ENCODE measurements at regions not wholly inside any gene's neighbourhood (a gene's known extent, or its start where the extent isn't known, plus 50 kb on each side); places are given as distances from the start of the nearest gene placed in this dataset.

DNA sequence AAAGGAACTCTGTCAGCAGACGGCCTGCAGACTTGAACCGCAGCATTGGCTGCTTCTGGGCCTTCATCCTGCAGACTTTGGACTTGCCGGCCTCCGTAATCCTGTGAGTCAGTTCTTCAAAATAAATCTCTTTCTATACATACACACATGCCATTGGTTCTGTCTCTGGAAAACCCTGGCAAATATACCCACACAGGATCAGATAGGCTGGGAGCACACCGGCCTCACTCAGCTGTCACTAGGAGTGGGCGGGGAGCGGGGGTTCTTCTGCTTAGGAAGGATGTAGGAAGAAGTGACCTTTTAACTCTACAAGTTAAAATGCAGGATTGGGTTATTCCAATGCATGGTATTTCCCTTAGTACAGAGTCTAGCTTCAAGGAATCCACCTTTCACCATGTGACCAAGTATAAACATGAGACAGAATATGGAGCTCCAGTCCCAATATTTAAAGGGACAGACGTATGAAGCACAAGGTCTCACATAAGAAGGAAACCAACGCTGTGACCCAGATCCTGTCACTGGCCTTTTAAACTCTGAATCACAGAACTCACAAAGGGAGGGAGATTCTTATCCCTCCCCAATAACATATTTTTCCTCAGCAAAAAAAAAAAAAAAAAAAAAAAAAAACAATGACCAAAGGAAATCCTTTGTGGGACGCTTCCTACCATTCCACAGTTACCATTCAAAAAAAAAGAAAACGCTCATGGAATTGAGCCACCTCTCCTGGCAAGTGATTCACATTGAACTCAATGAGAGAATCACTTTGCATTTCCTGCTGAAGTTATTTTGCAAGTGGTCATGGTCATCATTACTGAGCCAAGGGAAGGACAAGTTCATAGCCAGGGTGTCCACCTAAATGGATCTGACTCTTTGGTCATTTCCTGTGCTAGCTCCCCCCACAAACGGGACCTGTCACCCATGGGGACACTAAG, 352.9 kb downstream of the FOXO1 start:
- TF ChIP-seq POLR2A (IDR thresholded peaks at IDR 0.05): no peak
- TF ChIP-seq, protein P1, sequence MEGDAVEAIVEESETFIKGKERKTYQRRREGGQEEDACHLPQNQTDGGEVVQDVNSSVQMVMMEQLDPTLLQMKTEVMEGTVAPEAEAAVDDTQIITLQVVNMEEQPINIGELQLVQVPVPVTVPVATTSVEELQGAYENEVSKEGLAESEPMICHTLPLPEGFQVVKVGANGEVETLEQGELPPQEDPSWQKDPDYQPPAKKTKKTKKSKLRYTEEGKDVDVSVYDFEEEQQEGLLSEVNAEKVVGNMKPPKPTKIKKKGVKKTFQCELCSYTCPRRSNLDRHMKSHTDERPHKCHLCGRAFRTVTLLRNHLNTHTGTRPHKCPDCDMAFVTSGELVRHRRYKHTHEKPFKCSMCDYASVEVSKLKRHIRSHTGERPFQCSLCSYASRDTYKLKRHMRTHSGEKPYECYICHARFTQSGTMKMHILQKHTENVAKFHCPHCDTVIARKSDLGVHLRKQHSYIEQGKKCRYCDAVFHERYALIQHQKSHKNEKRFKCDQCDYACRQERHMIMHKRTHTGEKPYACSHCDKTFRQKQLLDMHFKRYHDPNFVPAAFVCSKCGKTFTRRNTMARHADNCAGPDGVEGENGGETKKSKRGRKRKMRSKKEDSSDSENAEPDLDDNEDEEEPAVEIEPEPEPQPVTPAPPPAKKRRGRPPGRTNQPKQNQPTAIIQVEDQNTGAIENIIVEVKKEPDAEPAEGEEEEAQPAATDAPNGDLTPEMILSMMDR (IDR thresholded peaks at IDR 0.05): no peak
- no peaks in the 10 kb centered on the region for H3K36me3 ChIP-seq (ENCODE audit: low read depth, missing control alignments)
- H3K9me3 ChIP-seq: no peaks in the 10 kb centered on the region
- no peak overlapping the region for H3K4me3 ChIP-seq
- 74% methylated on average over 12 of the region's 12 CpGs for WGBS, 2 donors
- H3K27ac ChIP-seq: no peak overlapping the region
- peaks cover 5% of the 10 kb centered on the region for H3K4me1 ChIP-seq
- intact Hi-C loops (cut with DNase I; ENCODE audit: low total_unique reads): no loop called here
- no peaks in the 10 kb centered on the region for H3K27me3 ChIP-seq
- no peak for DNase-seq

GRCh38 chr13:40315416-40316064, 350.9 kb downstream of the FOXO1 start:
- Histone ChIP-seq H3K36me3 (ENCODE audit: low read depth, missing control alignments) (no peaks in the 10 kb centered on the region), H3K27me3 (no peaks in the 10 kb centered on the region), H3K9me3 (no peaks in the 10 kb centered on the region), H3K27ac (no peak overlapping the region), H3K4me1 (peaks cover 5% of the 10 kb centered on the region), H3K4me3 (no peak overlapping the region)
- intact Hi-C loops (cut with DNase I; ENCODE audit: low total_unique reads): no loop called here
- no peak for TF ChIP-seq POLR2A (IDR thresholded peaks at IDR 0.05)
- TF ChIP-seq, protein P1 (IDR thresholded peaks at IDR 0.05): no peak
- no peak for DNase-seq
- WGBS, 2 donors: 36 to 43% methylated on average over 10 of the region's 10 CpGs

- TF ChIP-seq, protein P1 (IDR thresholded peaks at IDR 0.05): no peak
- TF ChIP-seq POLR2A (IDR thresholded peaks at IDR 0.05): no peak
- intact Hi-C loops (cut with DNase I; ENCODE audit: low total_unique reads): no loop called here
- Histone ChIP-seq H3K27ac (no peak overlapping the region), H3K36me3 (ENCODE audit: low read depth, missing control alignments) (no peaks in the 10 kb centered on the region), H3K4me3 (no peak overlapping the region), H3K9me3 (no peaks in the 10 kb centered on the region), H3K4me1 (peaks cover 5% of the 10 kb centered on the region), H3K27me3 (no peaks in the 10 kb centered on the region)
- 51 to 55% methylated on average over 7 of the region's 7 CpGs for WGBS, 2 donors
- DNase-seq: no peak
These were observed 350.1 kb downstream of the FOXO1 start for GRCh38 chr13:40316301-40316700.

DNA sequence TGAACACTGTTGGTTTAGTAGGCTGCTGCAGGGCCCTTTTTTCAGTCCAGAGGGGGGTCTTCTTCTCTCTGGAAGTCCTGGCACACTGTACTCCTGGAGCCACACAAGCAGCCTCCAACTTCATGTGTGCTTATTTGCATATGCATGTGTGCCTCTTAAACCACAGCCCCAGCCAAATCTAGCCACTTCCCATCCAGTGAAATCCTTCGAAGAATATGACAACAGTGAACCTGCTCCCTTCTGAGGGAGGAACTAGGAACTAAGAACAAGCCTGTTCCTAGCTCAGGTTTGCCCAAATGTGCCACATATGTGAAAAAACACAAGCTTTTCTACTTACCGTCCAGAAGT, 348.5 kb downstream of the FOXO1 start:
- TF ChIP-seq, protein P1 (IDR thresholded peaks at IDR 0.05): no peak
- TF ChIP-seq POLR2A (IDR thresholded peaks at IDR 0.05): no peak
- peaks cover 5% of the 10 kb centered on the region for H3K4me1 ChIP-seq
- H3K9me3 ChIP-seq: no peaks in the 10 kb centered on the region
- no peak overlapping the region for H3K4me3 ChIP-seq
- intact Hi-C loops (cut with DNase I; ENCODE audit: low total_unique reads): no loop called here
- H3K27me3 ChIP-seq: no peaks in the 10 kb centered on the region
- WGBS, 2 donors: 80% methylated on average over 2 of the region's 2 CpGs
- DNase-seq: no peak
- no peaks in the 10 kb centered on the region for H3K36me3 ChIP-seq (ENCODE audit: low read depth, missing control alignments)
- H3K27ac ChIP-seq: no peak overlapping the region
